NT2/D1 (cell line): ENCODE measurements at regions not wholly inside any gene's neighbourhood (a gene's known extent, or its start where the extent isn't known, plus 50 kb on each side); places are given as distances from the start of the nearest gene placed in this dataset.

ENCODE experiments used
- DNase-seq: peaks from one replicate; pipeline ENCODE4 v3.0.0-alpha.2; 2011; ENCODE audit warnings: low read depth, low spot score
- H3K27me3 ChIP-seq: 2 replicates; pipeline ENCODE4 v1.6.0; 2011; ENCODE audit warnings: mild to moderate bottlenecking; ENCODE audit not compliant: insufficient read length, insufficient read depth
- H3K36me3 ChIP-seq: 2 replicates; pipeline ENCODE4 v1.6.1; 2011; ENCODE audit warnings: mild to moderate bottlenecking, low read length, mixed read lengths; ENCODE audit not compliant: insufficient read depth, insufficient read length
- H3K4me1 ChIP-seq: 2 replicates; pipeline ENCODE4 v1.5.1; 2011; ENCODE audit not compliant: insufficient read depth, insufficient read length
- H3K4me3 ChIP-seq: 2 replicates; pipeline ENCODE4 v1.5.1; 2011; ENCODE audit warnings: low read depth; ENCODE audit not compliant: insufficient read length
- H3K9ac ChIP-seq: 2 replicates; pipeline ENCODE4 v1.6.0; 2011; ENCODE audit warnings: low read depth; ENCODE audit not compliant: insufficient read length
- H3K9me3 ChIP-seq: 2 replicates; pipeline ENCODE4 v1.5.1; 2011; ENCODE audit warnings: mild to moderate bottlenecking, low read length; ENCODE audit not compliant: insufficient read depth
- SUZ12 ChIP-seq: IDR thresholded peaks from 2 replicates; pipeline ENCODE4 v1.6.1; 2011; ENCODE audit not compliant: insufficient read length, insufficient read depth; ENCODE audit errors: extremely low read depth
- YY1 ChIP-seq: IDR thresholded peaks from 2 replicates; pipeline ENCODE4 v1.6.1; 2011; ENCODE audit not compliant: insufficient read length, insufficient read depth
- ZNF274 ChIP-seq: IDR thresholded peaks from 2 replicates; pipeline ENCODE4 v1.6.1; 2011; ENCODE audit warnings: mild to moderate bottlenecking, low read depth, low read length

- H3K27me3 ChIP-seq: no peaks in the 10 kb centered on the region
- H3K9ac ChIP-seq: no peak overlapping the region
- no peak for TF ChIP-seq SUZ12
- TF ChIP-seq YY1: no peak
- TF ChIP-seq ZNF274: no peak
- no peak overlapping the region for H3K4me3 ChIP-seq
- H3K36me3 ChIP-seq: no peaks in the 10 kb centered on the region
- no peaks in the 10 kb centered on the region for H3K9me3 ChIP-seq
- no peaks in the 10 kb centered on the region for H3K4me1 ChIP-seq
- no peak for DNase-seq
Measured at GRCh38 chr3:178388473-178388872, 147.8 kb upstream of the KCNMB2 start.

GRCh38 chr3:178389258-178389657 lies 147.0 kb upstream of the KCNMB2 start:
- H3K27me3 ChIP-seq: no peaks in the 10 kb centered on the region
- H3K9me3 ChIP-seq: no peaks in the 10 kb centered on the region
- H3K4me1 ChIP-seq: no peaks in the 10 kb centered on the region
- no peak for DNase-seq
- no peak overlapping the region for H3K9ac ChIP-seq
- H3K4me3 ChIP-seq: no peak overlapping the region
- H3K36me3 ChIP-seq: no peaks in the 10 kb centered on the region
- TF ChIP-seq SUZ12 (no peak), ZNF274 (no peak), YY1 (no peak)

DNA sequence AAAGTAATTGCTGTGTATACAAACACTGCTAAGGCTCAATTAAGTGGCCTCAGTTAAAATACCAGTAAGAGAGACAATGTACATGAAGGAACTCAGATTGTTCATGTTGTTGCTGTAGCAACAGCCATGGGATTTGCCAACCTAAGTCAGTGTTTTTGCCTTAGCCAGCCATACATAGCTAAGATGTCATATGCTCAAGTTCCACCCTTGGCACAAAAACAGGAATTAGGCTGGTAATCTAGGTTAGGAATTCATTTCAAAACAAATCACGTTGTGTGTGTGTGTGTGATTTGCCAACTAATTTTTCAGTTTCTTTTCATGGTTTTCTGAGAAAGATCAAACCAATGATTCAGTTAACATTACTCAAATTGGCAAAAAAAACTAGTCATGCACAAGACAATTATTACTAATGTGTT lies 143.7 kb upstream of the KCNMB2 start:
- TF ChIP-seq YY1 (no peak), ZNF274 (no peak), SUZ12 (no peak)
- H3K4me3 ChIP-seq: no peak overlapping the region
- H3K27me3 ChIP-seq: no peaks in the 10 kb centered on the region
- no peaks in the 10 kb centered on the region for H3K36me3 ChIP-seq
- no peaks in the 10 kb centered on the region for H3K4me1 ChIP-seq
- DNase-seq: no peak
- no peak overlapping the region for H3K9ac ChIP-seq
- H3K9me3 ChIP-seq: no peaks in the 10 kb centered on the region

GRCh38 chr3:178393146-178393545 lies 143.1 kb upstream of the KCNMB2 start:
- no peaks in the 10 kb centered on the region for H3K4me1 ChIP-seq
- no peak for DNase-seq

GRCh38 chr3:178393824-178394223 lies 142.4 kb upstream of the KCNMB2 start:
- Histone ChIP-seq H3K9me3 (peaks cover 3% of the 10 kb centered on the region; the same call in 1 of the 2 replicates), H3K9ac (no peak overlapping the region), H3K36me3 (no peaks in the 10 kb centered on the region), H3K4me3 (no peak overlapping the region), H3K27me3 (no peaks in the 10 kb centered on the region), H3K4me1 (no peaks in the 10 kb centered on the region)
- TF ChIP-seq SUZ12 (no peak), ZNF274 (no peak), YY1 (no peak)
- no peak for DNase-seq

More at GRCh38 chr3:178393146-178393545, 143.1 kb upstream of the KCNMB2 start:
- Histone ChIP-seq H3K36me3 (no peaks in the 10 kb centered on the region), H3K27me3 (no peaks in the 10 kb centered on the region), H3K9me3 (no peaks in the 10 kb centered on the region), H3K4me3 (no peak overlapping the region), H3K9ac (no peak overlapping the region)
- no peak for TF ChIP-seq ZNF274
- no peak for TF ChIP-seq SUZ12
- TF ChIP-seq YY1: no peak

- TF ChIP-seq SUZ12: no peak
- Histone ChIP-seq H3K4me3 (no peak overlapping the region), H3K9ac (no peak overlapping the region), H3K27me3 (no peaks in the 10 kb centered on the region), H3K9me3 (peaks cover 8% of the 10 kb centered on the region; the same call in 1 of the 2 replicates), H3K4me1 (no peaks in the 10 kb centered on the region), H3K36me3 (no peaks in the 10 kb centered on the region)
- no peak for DNase-seq
Measured at GRCh38 chr3:178396318-178396717, 139.9 kb upstream of the KCNMB2 start.

- DNase-seq: no peak
- H3K4me3 ChIP-seq: no peak overlapping the region
- H3K9ac ChIP-seq: no peak overlapping the region
- no peaks in the 10 kb centered on the region for H3K4me1 ChIP-seq
- no peaks in the 10 kb centered on the region for H3K27me3 ChIP-seq
- H3K9me3 ChIP-seq: peaks cover 8% of the 10 kb centered on the region; the same call in 1 of the 2 replicates
- TF ChIP-seq SUZ12 (no peak), YY1 (no peak), ZNF274 (no peak)
- H3K36me3 ChIP-seq: no peaks in the 10 kb centered on the region
Measured at GRCh38 chr3:178397202-178397601, 139.0 kb upstream of the KCNMB2 start.
